BE2C (cell line): ENCODE measurements at regions not wholly inside any gene's neighbourhood (a gene's known extent, or its start where the extent isn't known, plus 50 kb on each side); places are given as distances from the start of the nearest gene placed in this dataset.

Source experiments
- DNase-seq: peaks from one replicate; pipeline ENCODE4 v3.0.0-alpha.2; 2020
- H3K27me3 ChIP-seq: fragments of 250-450 bp; sonication (Bioruptor Pico); 2 replicates; pipeline ENCODE4 v1.5.1; 2020; ENCODE audit warnings: mild to moderate bottlenecking
- H3K36me3 ChIP-seq: fragments of 250-450 bp; sonication (Bioruptor Pico); 2 replicates; pipeline ENCODE4 v1.5.1; 2020; ENCODE audit warnings: mild to moderate bottlenecking
- H3K4me1 ChIP-seq: fragments of 250-450 bp; sonication (Bioruptor Pico); 2 replicates; pipeline ENCODE4 v1.5.1; 2020
- H3K4me3 ChIP-seq: 2 replicates; pipeline ENCODE4 v1.5.1; 2011; ENCODE audit warnings: low read depth, low read length
- H3K9me3 ChIP-seq: fragments of 250-450 bp; sonication (Bioruptor Pico); 2 replicates; pipeline ENCODE4 v1.5.1; 2020
- CTCF ChIP-seq: IDR thresholded peaks from 2 replicates; pipeline ENCODE4 v1.5.1; 2012; ENCODE audit warnings: mild to moderate bottlenecking, low read depth, low read length

- H3K4me1 ChIP-seq, result no peaks in the 10 kb centered on the region
- no peaks in the 10 kb centered on the region for H3K36me3 ChIP-seq
- DNase-seq, result no peak
- no peak for TF ChIP-seq CTCF
- H3K4me3 ChIP-seq, result no peak overlapping the region
- H3K27me3 ChIP-seq, result no peaks in the 10 kb centered on the region
- H3K9me3 ChIP-seq, result peaks cover 2% of the 10 kb centered on the region; the same call in 1 of the 2 replicates
Measured at GRCh38 chr22:47377926-47378560, 615.6 kb downstream of the TBC1D22A start.

- no peak for TF ChIP-seq CTCF
- DNase-seq, result no peak
Measured at GRCh38 chr22:47376901-47377505, 614.6 kb downstream of the TBC1D22A start.

GRCh38 chr22:47376322-47376700, 613.9 kb downstream of the TBC1D22A start:
- DNase-seq, result no peak
- Histone ChIP-seq H3K4me1 (no peaks in the 10 kb centered on the region), H3K4me3 (no peak overlapping the region), H3K27me3 (no peaks in the 10 kb centered on the region), H3K9me3 (peaks cover 2% of the 10 kb centered on the region; the same call in 1 of the 2 replicates), H3K36me3 (no peaks in the 10 kb centered on the region)
- no peak for TF ChIP-seq CTCF

More at GRCh38 chr22:47376901-47377505, 614.6 kb downstream of the TBC1D22A start:
- no peaks in the 10 kb centered on the region for H3K36me3 ChIP-seq
- H3K9me3 ChIP-seq, result peaks cover 2% of the 10 kb centered on the region; the same call in 1 of the 2 replicates
- no peak overlapping the region for H3K4me3 ChIP-seq
- H3K4me1 ChIP-seq, result no peaks in the 10 kb centered on the region
- no peaks in the 10 kb centered on the region for H3K27me3 ChIP-seq

- DNase-seq, result no peak
- Histone ChIP-seq H3K36me3 (no peaks in the 10 kb centered on the region), H3K4me1 (no peaks in the 10 kb centered on the region), H3K27me3 (no peaks in the 10 kb centered on the region), H3K9me3 (peaks cover 2% of the 10 kb centered on the region; the same call in 1 of the 2 replicates), H3K4me3 (no peak overlapping the region)
- no peak for TF ChIP-seq CTCF
Measured at GRCh38 chr22:47375621-47376321, 613.3 kb downstream of the TBC1D22A start.

- no peaks in the 10 kb centered on the region for H3K36me3 ChIP-seq
- no peak overlapping the region for H3K4me3 ChIP-seq
- H3K27me3 ChIP-seq, result no peaks in the 10 kb centered on the region
- no peak for TF ChIP-seq CTCF
- no peak for DNase-seq
- peaks cover 2% of the 10 kb centered on the region; the same call in 1 of the 2 replicates for H3K9me3 ChIP-seq
- no peaks in the 10 kb centered on the region for H3K4me1 ChIP-seq
Measured at GRCh38 chr22:47374901-47375575, 612.6 kb downstream of the TBC1D22A start.
